Hematopoietic multipotent progenitor cell treated with erythropoietin and hydrocortisone succinate and interleukin-3 and kit ligand, for 6 days (in vitro differentiated cells): ENCODE measurements at regions not wholly inside any gene's neighbourhood (a gene's known extent, or its start where the extent isn't known, plus 50 kb on each side); places are given as distances from the start of the nearest gene placed in this dataset.

Experiments
- DNase-seq: peaks from one replicate; pipeline ENCODE4 v3.0.0-alpha.2; 2015

DNA sequence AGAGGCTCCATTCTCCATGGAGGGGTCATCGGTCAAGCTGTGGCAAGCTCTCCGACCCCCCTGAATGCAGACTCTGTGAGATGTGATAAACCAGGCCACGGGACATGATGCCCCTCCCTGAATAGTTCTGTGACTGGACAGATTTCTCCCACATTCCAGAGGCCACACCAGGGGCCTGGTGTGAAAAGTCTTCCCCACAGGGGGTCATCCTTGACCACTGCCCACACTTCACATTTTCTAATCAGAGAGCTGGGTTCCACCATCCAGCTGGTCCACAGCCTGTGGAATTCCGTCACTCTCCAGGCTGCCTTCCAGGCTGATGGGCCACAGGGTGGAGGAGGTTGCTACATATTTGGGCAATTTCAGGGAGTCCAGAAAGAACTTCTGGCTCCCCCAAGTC is 51.3 kb upstream of the CYRIA start:
- DNase-seq = no peak

GRCh38 chr2:16716024-16716423 is 50.4 kb upstream of the CYRIA start:
- DNase-seq = no peak
